ENCODE measurements at regions not wholly inside any gene's neighbourhood (a gene's known extent, or its start where the extent isn't known, plus 50 kb on each side); places are given as distances from the start of the nearest gene placed in this dataset.

GRCh38 chr1:110736900-110737605, 62.3 kb upstream of the KCNA3 start:
- H3K9me3 Mint-ChIP-seq (ENCODE audit: low read depth): no peaks in the 10 kb centered on the region
- H3K4me1 Mint-ChIP-seq (ENCODE audit: low read depth): no peaks in the 10 kb centered on the region
- H3K36me3 Mint-ChIP-seq (ENCODE audit: low read depth): no peaks in the 10 kb centered on the region
- no peak for DNase-seq (ENCODE audit: low spot score)
- no peak overlapping the region for H3K4me3 Mint-ChIP-seq (ENCODE audit: unreplicated experiment)
- no peak for TF ChIP-seq CTCF (IDR thresholded peaks at IDR 0.05)
- peaks cover 2% of the 10 kb centered on the region for H3K27me3 Mint-ChIP-seq (ENCODE audit: low read depth)
- H3K27ac Mint-ChIP-seq (ENCODE audit: unreplicated experiment): no peak overlapping the region

GRCh38 chr1:110734133-110734680, 59.5 kb upstream of the KCNA3 start:
- H3K4me1 Mint-ChIP-seq (ENCODE audit: low read depth): no peaks in the 10 kb centered on the region
- H3K27me3 Mint-ChIP-seq (ENCODE audit: low read depth): no peaks in the 10 kb centered on the region
- H3K4me3 Mint-ChIP-seq (ENCODE audit: unreplicated experiment): no peak overlapping the region
- no peak for TF ChIP-seq CTCF (IDR thresholded peaks at IDR 0.05)
- no peak for DNase-seq (ENCODE audit: low spot score)
- H3K9me3 Mint-ChIP-seq (ENCODE audit: low read depth): no peaks in the 10 kb centered on the region
- no peaks in the 10 kb centered on the region for H3K36me3 Mint-ChIP-seq (ENCODE audit: low read depth)
- H3K27ac Mint-ChIP-seq (ENCODE audit: unreplicated experiment): no peak overlapping the region

- no peak overlapping the region for H3K4me3 Mint-ChIP-seq (ENCODE audit: unreplicated experiment)
- no peak for DNase-seq (ENCODE audit: low spot score)
- no peaks in the 10 kb centered on the region for H3K36me3 Mint-ChIP-seq (ENCODE audit: low read depth)
- H3K27ac Mint-ChIP-seq (ENCODE audit: unreplicated experiment): no peak overlapping the region
- no peaks in the 10 kb centered on the region for H3K9me3 Mint-ChIP-seq (ENCODE audit: low read depth)
- peaks cover 1% of the 10 kb centered on the region for H3K27me3 Mint-ChIP-seq (ENCODE audit: low read depth)
- no peak for TF ChIP-seq CTCF (IDR thresholded peaks at IDR 0.05)
- H3K4me1 Mint-ChIP-seq (ENCODE audit: low read depth): no peaks in the 10 kb centered on the region
Observed at GRCh38 chr1:110731529-110731928, 56.8 kb upstream of the KCNA3 start.

- Mint-ChIP-seq H3K36me3 (ENCODE audit: low read depth) (no peaks in the 10 kb centered on the region), H3K9me3 (ENCODE audit: low read depth) (no peaks in the 10 kb centered on the region), H3K27ac (ENCODE audit: unreplicated experiment) (no peak overlapping the region), H3K4me3 (ENCODE audit: unreplicated experiment) (no peak overlapping the region), H3K4me1 (ENCODE audit: low read depth) (no peaks in the 10 kb centered on the region), H3K27me3 (ENCODE audit: low read depth) (peaks cover 3% of the 10 kb centered on the region)
- no peak for DNase-seq (ENCODE audit: low spot score)
- TF ChIP-seq CTCF (IDR thresholded peaks at IDR 0.05): no peak
Observed at GRCh38 chr1:110728388-110729001, 53.8 kb upstream of the KCNA3 start.

- H3K4me3 Mint-ChIP-seq (ENCODE audit: unreplicated experiment): no peak overlapping the region
- no peak overlapping the region for H3K27ac Mint-ChIP-seq (ENCODE audit: unreplicated experiment)
- TF ChIP-seq CTCF (IDR thresholded peaks at IDR 0.05): no peak
- peaks cover 3% of the 10 kb centered on the region for H3K27me3 Mint-ChIP-seq (ENCODE audit: low read depth)
- DNase-seq (ENCODE audit: low spot score): no peak
- no peaks in the 10 kb centered on the region for H3K4me1 Mint-ChIP-seq (ENCODE audit: low read depth)
- H3K36me3 Mint-ChIP-seq (ENCODE audit: low read depth): no peaks in the 10 kb centered on the region
- H3K9me3 Mint-ChIP-seq (ENCODE audit: low read depth): no peaks in the 10 kb centered on the region
Observed at GRCh38 chr1:110727246-110727645, 52.5 kb upstream of the KCNA3 start.

Measured in chondrocyte (in vitro differentiated cells).